HepG2 (cell line): ENCODE measurements at regions not wholly inside any gene's neighbourhood (a gene's known extent, or its start where the extent isn't known, plus 50 kb on each side); places are given as distances from the start of the nearest gene placed in this dataset.

ENCODE experiments used
- CHD2 ChIP-seq: IDR thresholded peaks from 2 replicates; pipeline ENCODE4 v1.6.1; 2011; ENCODE audit warnings: low read depth, low read length, improper control_type of control experiment
- EZH2 ChIP-seq: conservative IDR thresholded peaks from 2 replicates; pipeline ENCODE4 v1.6.1; 2012; ENCODE audit warnings: mild to moderate bottlenecking, low read depth, low read length, moderate library complexity
- KLF11 ChIP-seq: IDR thresholded peaks from 2 replicates; pipeline ENCODE4 v1.6.1; 2016; ENCODE audit warnings: missing compliant biosample characterization
- ZNF362 ChIP-seq: sonication (generic); formaldehyde crosslinking; IDR thresholded peaks from 2 replicates; pipeline ENCODE4 v1.4.0; 2020; ENCODE audit warnings: missing genetic modification reagents, mild to moderate bottlenecking, borderline replicate concordance
- TF ChIP-seq, protein P1 (sequence below): sonication (generic); formaldehyde crosslinking; IDR thresholded peaks from 2 replicates; pipeline ENCODE4 v1.5.0; 2020; ENCODE audit warnings: mild to moderate bottlenecking, missing genetic modification reagents, moderate library complexity

GRCh38 chr20:19114410-19114809, 98.0 kb upstream of the SLC24A3 start:
- TF ChIP-seq CHD2 (no peak), EZH2 (no peak), ZNF362 (CRISPR knock-in tag) (no peak), KLF11 (CRISPR knock-in tag) (no peak)
- TF ChIP-seq, protein P1, sequence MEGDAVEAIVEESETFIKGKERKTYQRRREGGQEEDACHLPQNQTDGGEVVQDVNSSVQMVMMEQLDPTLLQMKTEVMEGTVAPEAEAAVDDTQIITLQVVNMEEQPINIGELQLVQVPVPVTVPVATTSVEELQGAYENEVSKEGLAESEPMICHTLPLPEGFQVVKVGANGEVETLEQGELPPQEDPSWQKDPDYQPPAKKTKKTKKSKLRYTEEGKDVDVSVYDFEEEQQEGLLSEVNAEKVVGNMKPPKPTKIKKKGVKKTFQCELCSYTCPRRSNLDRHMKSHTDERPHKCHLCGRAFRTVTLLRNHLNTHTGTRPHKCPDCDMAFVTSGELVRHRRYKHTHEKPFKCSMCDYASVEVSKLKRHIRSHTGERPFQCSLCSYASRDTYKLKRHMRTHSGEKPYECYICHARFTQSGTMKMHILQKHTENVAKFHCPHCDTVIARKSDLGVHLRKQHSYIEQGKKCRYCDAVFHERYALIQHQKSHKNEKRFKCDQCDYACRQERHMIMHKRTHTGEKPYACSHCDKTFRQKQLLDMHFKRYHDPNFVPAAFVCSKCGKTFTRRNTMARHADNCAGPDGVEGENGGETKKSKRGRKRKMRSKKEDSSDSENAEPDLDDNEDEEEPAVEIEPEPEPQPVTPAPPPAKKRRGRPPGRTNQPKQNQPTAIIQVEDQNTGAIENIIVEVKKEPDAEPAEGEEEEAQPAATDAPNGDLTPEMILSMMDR (CRISPR knock-in tag) = no peak
